ENCODE measurements at regions not wholly inside any gene's neighbourhood (a gene's known extent, or its start where the extent isn't known, plus 50 kb on each side); places are given as distances from the start of the nearest gene placed in this dataset.

DNA sequence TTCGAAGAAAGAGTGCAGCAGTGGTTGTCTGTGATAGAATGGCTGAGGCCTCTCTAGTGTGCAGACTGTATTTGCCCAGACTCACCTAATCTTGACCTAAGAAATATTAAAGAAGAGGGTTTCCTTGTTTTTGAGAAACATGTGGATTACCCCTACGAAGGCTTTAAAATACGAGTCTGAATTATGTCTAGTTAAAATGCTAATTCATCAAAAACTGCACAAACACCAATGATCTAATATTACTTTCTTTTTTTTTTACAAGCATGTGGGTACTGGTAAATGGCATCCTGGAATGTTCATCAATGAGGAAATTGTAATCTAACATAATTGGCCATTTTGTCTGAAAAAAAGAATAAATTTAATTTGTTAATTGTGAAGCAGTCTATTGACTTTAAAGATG is 510.9 kb downstream of the EPM2A start:
- no peak overlapping the region for H3K27ac ChIP-seq (ENCODE audit: low read depth, low read length)
- no peaks in the 10 kb centered on the region for H3K36me3 ChIP-seq (ENCODE audit: control insufficient read depth, insufficient read depth, low read length)
- no CpG with 5 or more reads among the region's 3 CpGs for WGBS (ENCODE audit: insufficient coverage)
- DNase-seq (ENCODE audit: low read depth in 4 of 6, low spot score in 6 of 6): no peak
- H3K27me3 ChIP-seq (ENCODE audit: control insufficient read depth, insufficient read depth, low read length): no peaks in the 10 kb centered on the region
- H3K9me3 ChIP-seq (ENCODE audit: control insufficient read depth, insufficient read depth, low read length): no peaks in the 10 kb centered on the region
- H3K4me1 ChIP-seq (ENCODE audit: control insufficient read depth, insufficient read depth, low read length): no peaks in the 10 kb centered on the region
- H3K4me3 ChIP-seq (ENCODE audit: low read depth, low read length): no peak overlapping the region

DNA sequence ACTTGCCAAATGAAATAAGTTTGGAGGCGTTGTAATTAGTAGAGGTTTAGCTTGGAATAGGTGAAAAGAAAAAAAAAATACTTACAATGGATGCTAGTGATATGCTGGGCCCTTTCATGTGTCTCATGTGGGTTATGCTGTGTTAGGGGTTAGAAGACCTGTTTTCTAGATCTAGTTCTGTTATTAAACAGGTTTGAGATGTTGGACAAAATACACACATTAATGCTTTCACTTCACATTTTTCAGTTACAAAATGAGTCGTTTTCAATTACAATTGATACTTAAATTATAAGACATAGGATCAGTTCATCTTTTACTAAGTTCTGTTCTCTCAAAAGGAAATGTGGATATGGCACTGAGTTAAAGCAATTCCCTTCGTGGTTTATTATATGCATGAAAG is 509.8 kb downstream of the EPM2A start:
- no peak for DNase-seq (ENCODE audit: low read depth in 4 of 6, low spot score in 6 of 6)
- WGBS (ENCODE audit: insufficient coverage): no CpG with 5 or more reads among the region's 3 CpGs
- H3K27ac ChIP-seq (ENCODE audit: low read depth, low read length): no peak overlapping the region
- no peaks in the 10 kb centered on the region for H3K36me3 ChIP-seq (ENCODE audit: control insufficient read depth, insufficient read depth, low read length)
- no peaks in the 10 kb centered on the region for H3K9me3 ChIP-seq (ENCODE audit: control insufficient read depth, insufficient read depth, low read length)
- no peaks in the 10 kb centered on the region for H3K27me3 ChIP-seq (ENCODE audit: control insufficient read depth, insufficient read depth, low read length)
- no peak overlapping the region for H3K4me3 ChIP-seq (ENCODE audit: low read depth, low read length)
- no peaks in the 10 kb centered on the region for H3K4me1 ChIP-seq (ENCODE audit: control insufficient read depth, insufficient read depth, low read length)

DNA sequence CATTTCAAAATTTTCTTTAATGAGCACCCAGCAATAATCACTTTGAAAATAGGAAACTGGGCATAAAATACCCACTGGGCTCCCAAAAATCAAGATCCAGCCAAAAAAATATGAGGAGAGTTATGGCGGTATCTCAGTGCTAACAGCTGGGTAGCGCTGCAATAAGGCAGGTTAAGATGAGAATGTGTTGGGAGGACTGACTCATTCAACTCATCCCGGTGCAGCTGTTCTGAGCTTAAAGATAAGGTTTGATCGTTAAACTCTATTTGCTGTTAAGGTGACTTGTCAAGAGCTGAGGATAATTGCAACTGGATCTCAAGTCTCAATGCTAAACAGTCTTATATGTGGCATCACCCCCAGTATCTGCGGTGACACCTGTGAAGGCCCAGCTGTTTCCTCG is 507.7 kb downstream of the EPM2A start:
- Histone ChIP-seq H3K27ac (ENCODE audit: low read depth, low read length) (no peak overlapping the region), H3K36me3 (ENCODE audit: control insufficient read depth, insufficient read depth, low read length) (no peaks in the 10 kb centered on the region), H3K27me3 (ENCODE audit: control insufficient read depth, insufficient read depth, low read length) (no peaks in the 10 kb centered on the region), H3K4me1 (ENCODE audit: control insufficient read depth, insufficient read depth, low read length) (no peaks in the 10 kb centered on the region), H3K4me3 (ENCODE audit: low read depth, low read length) (no peak overlapping the region), H3K9me3 (ENCODE audit: control insufficient read depth, insufficient read depth, low read length) (no peaks in the 10 kb centered on the region)
- WGBS (ENCODE audit: insufficient coverage): 94% methylated on average over 4 of the region's 6 CpGs
- no peak for DNase-seq (ENCODE audit: low read depth in 4 of 6, low spot score in 6 of 6)

DNA sequence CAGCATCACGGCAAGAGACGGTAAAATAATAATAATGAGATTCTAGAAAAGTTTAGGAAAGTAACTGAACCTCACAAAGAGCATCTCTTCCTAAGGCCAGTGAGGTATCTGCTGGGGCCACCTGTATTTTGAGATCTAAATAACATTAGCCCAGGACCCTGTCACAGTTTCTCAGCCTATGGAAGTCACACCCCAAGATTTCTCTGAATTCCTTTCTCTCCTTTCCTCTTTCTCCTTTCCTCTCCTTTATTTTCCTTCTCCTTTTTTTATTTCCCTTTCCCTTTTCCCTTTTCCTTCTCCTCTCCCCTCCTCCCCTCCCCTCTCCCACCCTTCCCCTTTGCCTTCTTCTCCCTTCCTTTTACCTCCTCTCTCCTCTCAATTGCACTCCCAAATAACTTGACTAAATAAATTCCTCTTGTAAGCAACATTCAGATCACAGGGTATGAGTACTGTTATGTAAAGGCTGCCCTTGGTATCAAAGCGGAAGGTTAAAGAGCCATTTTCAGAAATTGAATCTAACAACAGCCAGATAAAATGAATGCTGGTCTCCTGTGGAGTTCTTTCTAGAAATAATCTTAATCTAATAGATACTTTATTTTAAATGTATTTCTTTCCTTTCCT is 506.2 kb downstream of the EPM2A start:
- Histone ChIP-seq H3K4me1 (ENCODE audit: control insufficient read depth, insufficient read depth, low read length) (no peaks in the 10 kb centered on the region), H3K27ac (ENCODE audit: low read depth, low read length) (no peak overlapping the region), H3K27me3 (ENCODE audit: control insufficient read depth, insufficient read depth, low read length) (no peaks in the 10 kb centered on the region), H3K4me3 (ENCODE audit: low read depth, low read length) (no peak overlapping the region), H3K36me3 (ENCODE audit: control insufficient read depth, insufficient read depth, low read length) (no peaks in the 10 kb centered on the region), H3K9me3 (ENCODE audit: control insufficient read depth, insufficient read depth, low read length) (no peaks in the 10 kb centered on the region)
- no peak for DNase-seq (ENCODE audit: low read depth in 4 of 6, low spot score in 6 of 6)
- 90% methylated on average over 2 of the region's 3 CpGs for WGBS (ENCODE audit: insufficient coverage)

DNA sequence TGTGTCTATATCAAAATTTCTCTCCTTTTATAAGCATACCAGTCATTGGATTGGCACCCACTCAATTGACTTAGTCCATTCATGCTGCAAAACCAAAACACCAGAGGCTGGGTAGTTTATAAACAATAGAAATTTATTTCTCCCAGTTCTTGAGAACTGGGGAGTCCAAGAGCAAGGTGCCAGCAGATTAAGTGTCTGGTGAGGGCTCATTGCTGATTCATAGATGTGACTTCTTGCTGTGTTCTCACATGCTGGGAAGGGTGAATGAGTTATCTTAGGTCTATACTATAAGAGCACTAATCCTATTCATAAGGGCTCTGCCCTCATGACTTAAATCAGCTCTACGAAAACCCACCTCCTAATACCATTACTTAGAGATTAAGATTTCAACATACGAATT is 501.4 kb downstream of the EPM2A start:
- Histone ChIP-seq H3K27me3 (ENCODE audit: control insufficient read depth, insufficient read depth, low read length) (no peaks in the 10 kb centered on the region), H3K4me3 (ENCODE audit: low read depth, low read length) (no peak overlapping the region), H3K27ac (ENCODE audit: low read depth, low read length) (no peak overlapping the region), H3K36me3 (ENCODE audit: control insufficient read depth, insufficient read depth, low read length) (no peaks in the 10 kb centered on the region), H3K9me3 (ENCODE audit: control insufficient read depth, insufficient read depth, low read length) (no peaks in the 10 kb centered on the region), H3K4me1 (ENCODE audit: control insufficient read depth, insufficient read depth, low read length) (no peaks in the 10 kb centered on the region)
- no peak for DNase-seq (ENCODE audit: low read depth in 4 of 6, low spot score in 6 of 6)
- 100% methylated on average over 1 of the region's 2 CpGs for WGBS (ENCODE audit: insufficient coverage)

DNA sequence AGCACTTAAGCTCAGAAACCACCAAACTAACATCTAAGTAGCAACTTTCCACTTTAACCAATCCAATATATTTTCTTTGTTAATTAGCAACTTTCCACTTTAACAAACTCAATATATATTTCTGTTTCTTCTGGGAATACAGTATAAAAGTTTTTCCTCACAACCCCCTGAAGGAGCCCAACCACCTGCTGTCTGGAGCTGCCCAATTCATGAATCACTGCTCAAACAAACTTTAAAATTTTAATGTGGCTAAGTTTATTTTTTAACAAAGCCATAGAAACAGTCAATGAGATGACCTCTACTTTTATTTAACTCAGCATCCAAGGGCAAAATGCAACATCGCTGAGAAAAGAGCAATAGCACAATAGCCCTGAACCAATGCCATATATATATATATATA is 500.1 kb downstream of the EPM2A start:
- Histone ChIP-seq H3K27ac (ENCODE audit: low read depth, low read length) (no peak overlapping the region), H3K36me3 (ENCODE audit: control insufficient read depth, insufficient read depth, low read length) (no peaks in the 10 kb centered on the region), H3K9me3 (ENCODE audit: control insufficient read depth, insufficient read depth, low read length) (no peaks in the 10 kb centered on the region), H3K4me3 (ENCODE audit: low read depth, low read length) (no peak overlapping the region), H3K4me1 (ENCODE audit: control insufficient read depth, insufficient read depth, low read length) (no peaks in the 10 kb centered on the region), H3K27me3 (ENCODE audit: control insufficient read depth, insufficient read depth, low read length) (no peaks in the 10 kb centered on the region)
- WGBS (ENCODE audit: insufficient coverage): no CpG with 5 or more reads among the region's 1 CpG
- DNase-seq (ENCODE audit: low read depth in 4 of 6, low spot score in 6 of 6): no peak

DNA sequence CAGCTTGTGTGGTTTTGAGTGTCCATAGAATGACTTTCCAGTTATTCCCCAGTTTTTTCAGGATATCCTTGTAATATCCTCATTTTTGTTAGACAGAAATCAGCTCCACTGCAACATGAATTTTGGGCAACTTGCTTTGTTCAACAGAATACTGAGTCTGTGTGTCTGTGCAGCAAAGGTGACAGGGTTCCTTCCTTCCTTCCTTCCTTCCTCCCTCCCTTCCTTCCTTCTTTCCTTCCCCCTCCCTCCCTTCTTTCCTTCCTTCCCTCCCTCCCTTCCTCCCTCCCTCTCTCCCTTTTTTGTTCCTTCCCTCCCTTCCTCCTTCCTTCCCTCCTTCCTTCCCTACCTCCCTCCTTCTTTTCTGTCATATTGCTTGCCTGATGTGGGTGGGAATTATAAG is 496.5 kb downstream of the EPM2A start:
- Histone ChIP-seq H3K27ac (ENCODE audit: low read depth, low read length) (no peak overlapping the region), H3K36me3 (ENCODE audit: control insufficient read depth, insufficient read depth, low read length) (no peaks in the 10 kb centered on the region), H3K27me3 (ENCODE audit: control insufficient read depth, insufficient read depth, low read length) (no peaks in the 10 kb centered on the region), H3K4me3 (ENCODE audit: low read depth, low read length) (no peak overlapping the region), H3K4me1 (ENCODE audit: control insufficient read depth, insufficient read depth, low read length) (no peaks in the 10 kb centered on the region), H3K9me3 (ENCODE audit: control insufficient read depth, insufficient read depth, low read length) (no peaks in the 10 kb centered on the region)
- DNase-seq (ENCODE audit: low read depth in 4 of 6, low spot score in 6 of 6): no peak

DNA sequence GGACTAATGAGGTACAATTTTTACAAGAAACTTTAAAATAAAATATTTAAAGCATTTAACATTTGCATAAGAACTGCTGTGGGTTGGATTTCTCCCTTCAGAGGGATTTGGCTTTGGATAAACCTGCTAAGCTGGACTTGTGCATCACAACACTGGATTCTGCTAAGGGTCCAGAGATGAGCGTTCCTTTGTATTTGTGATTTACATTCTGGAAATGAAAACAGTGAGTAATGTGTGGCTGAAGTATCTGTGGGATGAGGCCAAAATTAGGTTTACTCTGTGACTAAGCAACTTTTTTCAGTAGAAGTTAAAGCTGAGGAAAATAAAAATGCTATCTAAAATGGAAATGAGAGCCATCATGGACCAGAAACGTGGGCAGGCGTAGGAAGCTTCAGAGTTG is 494.3 kb downstream of the EPM2A start:
- WGBS (ENCODE audit: insufficient coverage): 87% methylated on average over 3 of the region's 3 CpGs
- H3K4me3 ChIP-seq (ENCODE audit: low read depth, low read length): no peak overlapping the region
- no peak for DNase-seq (ENCODE audit: low read depth in 4 of 6, low spot score in 6 of 6)
- no peaks in the 10 kb centered on the region for H3K36me3 ChIP-seq (ENCODE audit: control insufficient read depth, insufficient read depth, low read length)
- H3K4me1 ChIP-seq (ENCODE audit: control insufficient read depth, insufficient read depth, low read length): peaks cover 4% of the 10 kb centered on the region
- no peak overlapping the region for H3K27ac ChIP-seq (ENCODE audit: low read depth, low read length)
- no peaks in the 10 kb centered on the region for H3K9me3 ChIP-seq (ENCODE audit: control insufficient read depth, insufficient read depth, low read length)
- no peaks in the 10 kb centered on the region for H3K27me3 ChIP-seq (ENCODE audit: control insufficient read depth, insufficient read depth, low read length)

DNA sequence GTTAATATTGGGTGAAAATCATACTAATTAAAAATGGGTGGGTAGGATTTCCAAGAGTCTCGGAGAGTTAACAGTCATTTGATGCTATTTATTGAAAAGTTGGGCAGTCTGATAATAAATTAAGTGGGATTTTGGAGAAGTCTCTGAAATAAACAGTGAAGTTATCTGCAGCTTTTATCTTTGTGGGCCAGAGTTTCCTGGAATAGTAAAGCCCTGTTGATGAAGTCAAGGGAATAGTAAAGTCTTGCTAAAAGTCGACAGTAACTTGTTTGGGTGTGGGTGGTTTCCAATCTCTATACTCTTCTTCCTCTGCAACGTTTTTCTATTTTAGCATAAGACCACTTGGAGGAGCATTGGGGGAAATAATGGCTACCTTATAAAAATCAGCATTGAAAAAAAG is 493.6 kb downstream of the EPM2A start:
- Histone ChIP-seq H3K36me3 (ENCODE audit: control insufficient read depth, insufficient read depth, low read length) (no peaks in the 10 kb centered on the region), H3K27me3 (ENCODE audit: control insufficient read depth, insufficient read depth, low read length) (no peaks in the 10 kb centered on the region), H3K27ac (ENCODE audit: low read depth, low read length) (no peak overlapping the region), H3K4me1 (ENCODE audit: control insufficient read depth, insufficient read depth, low read length) (peaks cover 4% of the 10 kb centered on the region), H3K9me3 (ENCODE audit: control insufficient read depth, insufficient read depth, low read length) (no peaks in the 10 kb centered on the region), H3K4me3 (ENCODE audit: low read depth, low read length) (no peak overlapping the region)
- WGBS (ENCODE audit: insufficient coverage): 91% methylated on average over 1 of the region's 3 CpGs
- no peak for DNase-seq (ENCODE audit: low read depth in 4 of 6, low spot score in 6 of 6)

DNA sequence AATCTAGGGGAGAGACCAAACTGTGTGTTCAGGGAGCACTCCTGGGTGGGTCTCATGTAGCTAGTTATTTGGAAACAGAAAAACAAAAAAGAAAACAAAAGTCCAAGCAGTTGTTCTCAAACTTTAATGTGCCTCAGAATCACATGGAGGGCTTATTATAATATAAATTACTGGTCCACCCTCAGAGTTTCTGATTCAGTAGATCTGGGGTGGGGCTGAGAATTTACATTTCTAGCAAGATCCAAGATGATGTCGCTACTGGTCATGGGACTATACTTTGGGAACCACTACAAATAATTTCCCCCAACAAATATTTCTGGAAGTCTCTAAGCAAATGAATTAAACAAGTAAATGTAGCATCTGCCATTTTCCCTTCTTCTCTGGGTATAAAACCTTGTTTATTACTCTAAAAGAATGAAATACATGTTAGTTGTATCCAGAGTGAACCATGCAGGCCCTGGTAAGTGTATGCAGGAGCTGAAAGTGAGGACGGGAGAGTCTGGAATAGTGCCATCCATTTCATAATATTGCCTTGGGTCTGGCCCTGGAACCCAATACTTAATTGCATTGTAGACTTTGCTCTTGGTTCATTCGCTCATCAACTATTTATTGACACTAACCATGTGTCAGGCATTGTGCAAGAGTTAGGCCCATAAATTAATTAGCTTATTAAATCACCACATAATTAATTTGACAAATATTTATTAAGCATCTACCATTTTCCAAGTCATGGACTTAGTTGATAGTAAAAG is 490.8 kb downstream of the EPM2A start:
- H3K36me3 ChIP-seq (ENCODE audit: control insufficient read depth, insufficient read depth, low read length): no peaks in the 10 kb centered on the region
- peak in 1 of 6 donors; percentile 11 for DNase-seq (ENCODE audit: low read depth in 4 of 6, low spot score in 6 of 6)
- WGBS (ENCODE audit: insufficient coverage): 20% methylated on average over 1 of the region's 3 CpGs
- H3K4me3 ChIP-seq (ENCODE audit: low read depth, low read length): no peak overlapping the region
- peaks cover 4% of the 10 kb centered on the region for H3K4me1 ChIP-seq (ENCODE audit: control insufficient read depth, insufficient read depth, low read length)
- H3K27ac ChIP-seq (ENCODE audit: low read depth, low read length): no peak overlapping the region
- no peaks in the 10 kb centered on the region for H3K9me3 ChIP-seq (ENCODE audit: control insufficient read depth, insufficient read depth, low read length)
- no peaks in the 10 kb centered on the region for H3K27me3 ChIP-seq (ENCODE audit: control insufficient read depth, insufficient read depth, low read length)
